ENCODE measurements at regions not wholly inside any gene's neighbourhood (a gene's known extent, or its start where the extent isn't known, plus 50 kb on each side); places are given as distances from the start of the nearest gene placed in this dataset.
A peak's percentile ranks its signal among the peaks of the same experiment; 100 is the strongest.

DNA sequence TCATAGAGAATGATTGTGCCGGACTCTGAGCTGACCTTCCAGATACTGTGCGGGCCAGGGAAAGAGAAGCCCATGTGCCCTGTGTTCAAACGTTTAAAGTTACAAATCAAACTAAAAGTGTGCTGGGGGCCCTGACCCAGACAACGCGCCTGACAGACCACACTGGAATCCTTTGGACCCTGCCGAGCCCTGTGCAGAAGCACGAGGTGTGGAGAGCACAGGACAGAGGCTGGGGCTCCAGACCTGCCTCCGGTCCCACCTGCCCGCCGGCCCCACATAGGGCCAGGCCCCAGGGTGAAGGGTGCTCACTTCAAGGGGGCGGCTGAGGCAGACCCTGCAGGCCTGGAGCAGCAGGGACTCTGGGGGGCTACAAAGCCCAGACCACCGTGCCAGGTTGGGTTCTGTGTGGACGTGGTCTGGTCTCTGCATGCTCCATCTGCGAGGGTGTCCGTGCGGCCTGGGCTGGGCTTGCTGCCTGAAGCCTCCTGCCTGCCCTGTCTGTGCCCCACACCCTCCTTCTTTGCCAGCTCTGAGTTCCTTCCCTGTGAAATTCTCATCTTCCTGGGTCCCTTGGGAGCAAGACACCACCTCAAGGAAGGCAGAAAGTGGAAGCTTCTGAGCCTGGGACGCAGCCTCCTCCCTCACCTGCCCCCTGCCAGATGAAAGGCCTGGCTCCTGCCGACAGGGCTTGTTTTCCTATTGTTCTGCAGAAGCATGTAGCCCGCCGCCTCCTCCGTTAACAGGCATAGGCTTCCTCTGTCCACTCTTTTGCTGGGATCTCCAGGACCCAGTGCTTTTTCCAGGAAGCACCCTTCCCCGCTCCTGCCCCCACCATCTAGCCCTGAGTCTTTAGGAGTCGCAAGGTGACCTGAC, 186.2 kb downstream of the ERMARD start:
- DNase-seq, result no peak

DNA sequence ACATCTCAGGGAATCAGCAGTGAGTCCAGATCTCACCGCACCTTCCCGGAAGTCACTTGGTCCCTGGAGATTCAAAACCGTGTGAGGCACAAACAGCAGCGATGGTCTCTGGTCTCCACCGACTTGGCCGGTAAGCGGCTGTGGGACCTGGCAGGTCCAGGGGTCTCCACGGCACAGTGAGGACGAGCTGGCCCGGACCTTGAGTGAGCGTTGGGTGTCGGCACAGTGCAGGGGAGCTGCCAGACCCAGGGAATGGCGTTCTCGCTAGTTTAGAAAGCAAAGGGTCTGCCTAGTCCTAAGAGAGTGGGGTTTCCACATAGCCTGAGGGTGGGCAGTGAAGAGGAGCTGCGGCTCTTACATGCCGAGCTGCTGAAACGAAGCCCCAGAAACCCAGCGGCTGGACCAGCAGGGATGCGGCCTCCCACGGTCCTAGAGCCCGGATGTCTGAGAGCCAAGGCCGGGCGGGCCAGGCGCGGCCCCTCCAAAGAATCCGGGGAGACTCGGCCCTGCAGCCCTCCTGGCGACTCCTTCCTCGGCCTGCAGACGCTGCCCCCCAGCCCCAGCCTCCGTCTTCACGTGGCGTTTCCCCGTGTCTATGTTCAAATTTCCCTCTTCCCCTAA, 185.0 kb downstream of the ERMARD start:
- no peak for DNase-seq

DNA sequence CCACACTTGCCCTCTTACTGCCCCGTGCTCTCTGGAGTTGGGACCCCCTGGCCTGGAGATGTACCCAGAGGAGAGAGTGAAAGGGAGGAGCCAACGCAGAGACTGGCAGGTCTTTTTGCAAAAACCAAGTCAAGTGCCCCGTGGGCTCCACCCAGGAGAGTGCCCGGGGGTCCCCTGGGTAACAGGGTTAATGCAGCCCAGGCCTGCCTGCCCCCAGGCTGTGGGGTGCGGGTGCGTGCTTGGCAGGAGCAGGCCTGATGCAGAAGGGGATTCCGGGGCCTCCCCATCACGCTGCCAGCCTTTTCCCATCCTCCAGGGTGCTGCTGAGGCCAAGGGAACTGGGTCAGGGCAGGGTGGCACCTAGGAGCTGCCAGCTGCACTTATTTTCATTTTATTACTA, 184.4 kb downstream of the ERMARD start:
- no peak for DNase-seq

DNA sequence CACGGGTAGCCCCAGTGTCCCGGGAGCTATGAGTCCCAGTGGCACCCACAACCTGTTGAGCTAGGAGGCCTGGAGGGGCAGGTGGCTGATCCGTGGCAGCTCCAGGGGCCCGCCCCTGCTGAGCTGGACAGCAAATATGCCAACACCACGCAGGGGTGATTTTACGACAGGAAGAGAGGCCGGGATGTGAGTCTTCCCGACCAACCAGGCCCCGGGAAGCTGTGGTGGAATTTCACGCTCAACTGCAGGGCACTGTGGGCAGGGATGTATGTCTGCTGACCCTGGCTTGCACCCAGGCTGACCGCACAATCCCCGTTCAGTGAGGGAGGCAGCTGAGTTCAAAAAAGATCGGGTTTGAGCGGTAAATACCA, 183.9 kb downstream of the ERMARD start:
- DNase-seq, result no peak

DNA sequence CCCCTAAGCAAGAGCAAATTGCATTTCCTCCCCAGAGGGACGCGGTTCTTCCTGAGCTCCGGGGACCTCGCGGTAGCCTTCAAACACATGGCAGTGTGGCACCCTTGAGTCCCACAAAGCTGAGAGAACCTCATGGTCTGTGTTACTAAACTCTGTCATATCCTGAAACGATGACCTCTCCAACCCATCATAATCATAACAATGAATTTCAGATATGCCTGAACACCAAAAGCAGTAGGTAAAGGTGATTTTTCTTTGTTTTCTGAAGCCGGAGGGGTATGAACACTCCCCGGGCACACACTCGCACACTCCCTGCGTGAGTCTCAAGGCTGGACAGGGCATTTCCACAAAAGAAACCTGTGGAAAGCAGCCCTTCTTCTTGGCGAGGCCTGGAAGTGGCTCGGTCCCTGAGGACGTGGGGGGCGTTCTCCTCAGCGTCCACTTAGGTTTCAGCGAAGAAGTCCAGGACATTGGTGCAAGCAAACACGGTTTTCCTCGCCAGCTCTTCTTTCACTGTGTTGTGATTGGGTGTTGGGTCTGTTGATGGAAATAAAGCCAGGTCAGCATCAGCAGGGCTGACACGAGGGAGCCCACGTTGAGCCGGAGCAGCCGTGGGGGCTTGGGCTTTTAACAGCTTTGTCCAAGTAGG, 183.4 kb downstream of the ERMARD start:
- no peak for DNase-seq

DNA sequence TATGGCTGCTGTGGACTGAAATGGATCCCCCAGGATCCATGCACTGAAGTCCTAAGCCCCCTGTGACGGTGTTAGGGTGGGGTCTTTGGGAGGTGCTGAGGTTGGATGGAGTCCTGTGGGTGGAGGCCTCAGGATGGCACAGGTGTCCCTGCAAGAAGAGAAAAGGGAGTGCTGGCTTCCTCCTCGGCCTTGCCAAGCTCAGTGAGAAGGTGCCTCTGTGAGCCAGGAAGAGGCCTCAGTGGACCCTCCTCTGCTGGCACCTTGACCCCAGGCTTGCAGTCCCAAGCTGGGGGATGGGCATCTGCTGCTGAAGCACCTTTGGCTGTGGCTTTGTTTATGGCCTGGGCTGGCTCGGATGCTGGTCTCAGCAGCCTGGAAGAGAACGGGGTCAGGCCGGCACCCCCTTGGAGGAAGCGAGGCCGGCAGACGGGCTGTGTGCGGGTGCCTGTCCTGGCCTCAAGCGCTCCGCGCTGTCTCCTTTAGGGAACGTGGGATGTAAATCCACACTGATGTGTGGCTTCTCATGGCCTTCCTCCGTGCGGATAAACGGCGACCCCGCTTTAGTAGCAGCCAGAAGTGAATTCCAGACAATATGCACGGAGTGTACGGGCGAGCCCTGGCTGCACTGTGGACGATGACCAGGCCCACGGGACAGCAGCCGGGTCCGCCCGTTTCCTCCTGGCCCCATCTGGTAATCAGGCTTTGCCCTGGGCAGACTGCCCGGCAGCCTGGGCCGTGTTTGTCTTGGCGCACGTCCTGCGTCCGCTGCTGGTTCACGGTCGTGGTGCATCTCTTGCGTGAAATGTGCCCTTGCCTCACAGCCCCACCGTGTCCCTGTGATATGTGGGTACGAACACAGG, 182.6 kb downstream of the ERMARD start:
- DNase-seq, result no peak

DNA sequence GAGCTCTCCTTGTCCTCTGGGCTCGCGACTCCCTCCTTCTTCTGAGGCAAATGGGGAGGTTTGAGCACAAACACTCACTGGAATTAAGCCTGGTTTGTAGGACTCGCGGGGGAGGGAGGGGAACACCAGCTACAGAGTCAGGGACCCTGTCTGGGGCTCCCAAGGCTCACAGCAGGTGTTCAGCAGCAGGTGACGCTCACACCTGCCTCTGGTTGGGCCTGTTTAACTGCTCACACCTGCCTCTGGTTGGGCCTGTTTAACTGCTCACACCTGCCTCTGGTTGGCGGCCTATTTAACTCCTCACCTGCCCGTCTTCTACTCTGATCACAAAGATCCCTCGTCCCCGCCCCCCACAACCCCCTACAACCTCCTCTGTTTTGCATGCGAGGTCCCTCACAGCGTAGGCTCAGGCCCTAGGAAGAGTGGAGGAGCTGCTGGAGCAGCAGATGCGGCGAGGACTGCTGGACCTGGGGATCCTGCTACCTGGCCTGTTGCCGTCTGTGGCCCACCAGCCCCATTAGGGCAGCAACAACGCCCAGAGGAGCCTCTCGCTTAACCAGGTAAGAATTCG, 181.9 kb downstream of the ERMARD start:
- DNase-seq, result no peak

DNA sequence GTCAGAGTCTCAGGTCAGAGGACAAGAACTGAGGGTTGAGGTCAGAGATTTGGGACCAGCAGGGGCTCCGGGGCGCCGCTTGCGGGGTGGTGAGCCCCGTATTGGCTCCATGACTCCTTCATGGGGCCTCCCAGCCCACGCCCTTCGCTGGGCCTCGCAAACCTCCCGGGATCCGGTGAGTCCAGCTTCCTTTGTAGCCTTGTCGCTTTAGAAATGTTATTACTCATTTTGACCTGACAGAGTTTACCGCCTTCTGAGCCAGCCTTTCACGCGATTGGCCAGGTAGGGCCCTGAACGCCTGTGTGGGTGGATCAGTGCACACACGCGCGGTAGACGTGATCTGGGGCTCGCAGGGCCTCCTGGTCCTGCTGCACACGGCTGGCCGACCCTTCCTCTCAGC, 181.1 kb downstream of the ERMARD start:
- peak; percentile 44 for DNase-seq

DNA sequence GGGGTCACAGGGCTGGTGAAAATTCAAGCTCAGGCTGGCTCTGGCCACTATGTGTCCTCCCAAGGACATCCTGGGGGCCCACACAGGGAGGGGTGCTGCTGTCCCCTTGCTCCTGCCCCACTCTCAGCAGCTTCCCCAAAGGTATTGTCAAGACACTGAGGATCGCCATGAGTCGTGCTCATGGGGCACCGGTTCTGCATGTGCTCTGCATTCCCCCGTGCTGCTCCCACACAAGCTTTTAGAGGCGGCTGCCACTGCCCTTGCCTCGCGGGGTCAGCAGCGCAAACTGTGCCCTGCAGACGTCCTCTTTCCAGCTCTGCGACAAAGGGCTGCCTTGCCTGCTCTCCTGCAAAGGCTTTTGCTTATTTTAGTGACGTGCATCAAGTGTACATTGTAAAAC, 179.8 kb downstream of the ERMARD start:
- no peak for DNase-seq

DNA sequence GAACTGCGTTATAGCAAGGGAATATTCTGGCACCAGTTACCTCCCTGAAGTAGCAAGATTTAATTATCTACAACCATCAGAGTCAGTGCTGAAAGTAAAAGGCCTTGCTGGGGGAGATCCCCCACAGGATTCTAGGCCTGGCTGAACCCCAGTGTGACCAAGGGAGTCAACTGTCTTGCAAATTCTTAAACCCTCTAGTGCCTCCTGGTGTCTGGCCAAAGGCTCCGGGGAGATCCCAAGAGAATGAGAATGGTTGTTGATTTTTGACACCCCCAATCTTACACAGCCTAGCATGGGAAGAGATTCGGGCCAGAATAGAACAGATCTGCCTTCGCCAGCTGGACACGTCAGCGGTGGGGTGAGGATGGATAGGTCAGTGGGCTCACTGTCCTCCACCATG, 179.4 kb downstream of the ERMARD start:
- no peak for DNase-seq

DNA sequence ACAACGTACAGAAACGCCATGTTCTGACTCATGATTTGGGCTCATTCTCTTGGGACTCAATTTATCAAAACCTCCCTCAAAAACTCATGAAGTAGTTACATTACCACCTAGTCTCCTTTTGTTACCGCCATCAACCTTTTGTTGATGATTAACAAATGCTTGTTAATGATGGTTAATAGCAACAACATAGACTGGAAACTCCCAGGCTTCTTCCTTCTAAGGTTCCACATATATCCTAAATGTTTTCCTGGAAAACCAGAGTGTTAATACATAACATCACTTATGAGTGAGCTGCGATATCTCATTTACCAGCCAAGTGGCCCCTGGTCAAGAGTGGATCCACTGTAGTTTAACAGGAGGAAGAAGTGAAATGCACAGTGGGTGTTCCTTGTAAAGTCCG, 176.3 kb downstream of the ERMARD start:
- DNase-seq, result no peak

DNA sequence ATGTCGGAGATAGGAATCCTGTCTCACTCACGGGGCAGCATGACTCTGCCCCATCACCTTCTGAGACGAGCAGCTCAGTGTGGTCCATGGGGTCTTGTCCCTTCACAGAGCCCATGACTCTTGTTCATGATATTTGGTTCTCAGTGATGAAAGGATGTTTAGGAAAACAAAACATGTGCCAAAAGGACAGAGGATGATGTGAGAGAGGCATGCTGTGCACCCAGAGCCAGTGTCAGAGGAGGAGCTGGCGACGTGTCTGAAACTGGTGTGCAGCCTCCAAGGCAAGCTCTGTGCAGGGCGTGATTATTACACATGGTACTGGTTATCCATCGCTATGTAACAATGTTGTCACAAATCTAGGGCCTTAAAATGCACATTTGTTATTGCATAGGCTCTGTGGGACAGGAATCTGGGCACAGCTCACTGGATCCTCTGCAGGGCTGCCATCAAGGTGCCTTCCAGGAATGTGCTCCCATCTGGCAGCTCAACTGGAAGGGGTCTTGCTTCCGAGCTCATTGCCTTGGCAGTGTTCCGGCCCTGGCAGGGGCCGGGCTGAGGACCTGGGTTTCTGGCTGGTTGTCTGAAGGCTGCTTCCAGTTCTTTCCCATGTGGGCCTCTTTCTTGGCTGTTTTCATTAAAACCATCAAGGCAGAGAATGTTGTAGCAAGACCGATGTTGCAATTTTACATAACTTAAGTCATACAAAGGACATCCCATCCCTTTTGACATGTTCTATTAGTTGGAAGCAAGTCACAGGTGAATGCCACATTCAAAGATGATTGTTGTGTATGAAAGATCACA, 175.4 kb downstream of the ERMARD start:
- no peak for DNase-seq

DNA sequence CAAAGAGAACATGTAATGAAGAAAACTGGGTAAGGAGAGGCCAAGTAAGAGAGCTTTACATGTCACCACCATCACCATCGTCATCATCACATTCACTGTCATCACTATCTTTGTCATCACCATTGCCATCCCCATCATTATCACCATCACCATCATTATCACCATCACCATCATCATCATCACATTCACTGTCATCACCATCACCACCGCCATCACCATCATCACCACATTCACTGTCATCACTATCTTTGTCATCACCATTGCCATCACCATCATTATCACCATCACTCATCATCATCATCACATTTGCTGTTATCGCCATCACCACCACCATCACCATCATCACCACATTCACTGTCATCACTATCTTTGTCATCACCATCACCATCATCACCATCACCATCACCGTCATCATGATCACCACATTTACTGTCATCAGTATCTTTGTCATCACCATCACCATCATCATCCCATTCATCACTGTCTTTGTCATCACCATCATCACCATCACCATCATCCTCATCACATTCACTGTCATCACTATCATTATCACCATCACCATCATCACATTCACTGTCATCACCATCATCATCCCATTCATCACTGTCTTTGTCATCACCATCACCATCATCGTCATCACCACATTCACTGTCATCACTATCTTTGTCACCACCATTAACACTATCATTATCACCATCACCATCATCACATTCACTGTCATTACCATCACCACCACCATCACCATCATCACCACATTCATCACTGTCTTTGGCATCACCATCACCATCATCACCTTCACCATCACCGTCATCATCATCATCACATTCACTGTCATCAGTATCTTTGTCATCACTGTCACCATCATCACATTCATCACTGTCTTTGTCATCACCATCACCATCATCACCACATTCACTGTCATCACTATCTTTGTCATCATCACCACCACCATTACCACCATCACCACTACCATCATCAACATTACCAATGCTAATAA, 172.3 kb downstream of the ERMARD start:
- no peak for DNase-seq

DNA sequence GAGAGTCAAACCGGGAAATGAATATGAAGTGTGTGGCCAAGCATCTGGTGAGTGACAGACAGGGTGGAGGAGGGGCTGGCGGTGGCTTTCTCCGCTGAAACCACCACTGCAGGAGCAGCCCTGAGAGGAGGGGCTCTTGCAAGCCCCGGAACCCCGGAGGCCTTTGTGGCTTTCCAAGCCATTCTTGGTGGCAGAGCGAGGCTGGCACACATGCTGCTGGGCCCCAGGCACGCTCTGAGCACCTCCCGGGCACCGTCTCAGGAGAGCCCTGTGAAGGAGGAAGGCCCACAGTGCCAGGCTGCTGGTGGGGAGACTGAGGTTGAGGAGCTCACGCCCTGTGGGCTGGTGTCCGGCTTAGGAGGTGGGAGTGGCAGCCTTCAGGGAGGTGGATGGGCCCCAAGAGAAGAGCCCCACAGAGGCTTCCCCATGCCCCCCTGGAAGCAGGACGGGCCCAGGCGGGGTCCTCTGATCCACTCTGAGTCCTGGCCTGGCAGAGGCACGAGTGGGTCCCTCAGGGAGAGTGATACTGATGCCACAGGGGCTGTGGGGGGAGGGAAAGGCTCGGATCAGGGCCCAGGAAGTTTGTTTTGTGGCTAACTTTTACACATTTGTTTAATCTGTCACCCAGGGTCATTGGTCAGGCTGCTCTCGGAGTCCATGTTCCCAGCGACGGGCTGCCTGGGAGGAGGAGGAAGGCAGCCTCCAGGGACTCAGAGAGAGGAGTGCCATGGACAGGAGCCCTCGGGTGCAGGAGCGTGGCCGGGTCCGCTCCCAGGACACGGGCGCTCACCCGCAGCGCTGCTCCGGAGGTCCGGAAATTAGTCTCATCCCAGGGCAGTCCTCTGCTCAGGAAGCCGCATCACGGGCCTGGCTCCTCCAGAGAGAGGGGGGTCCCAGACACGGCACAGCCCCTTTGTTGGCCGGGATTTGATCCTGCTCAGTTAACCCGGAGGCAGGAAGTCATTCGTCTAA, 170.7 kb downstream of the ERMARD start:
- peak; percentile 42 for DNase-seq

DNA sequence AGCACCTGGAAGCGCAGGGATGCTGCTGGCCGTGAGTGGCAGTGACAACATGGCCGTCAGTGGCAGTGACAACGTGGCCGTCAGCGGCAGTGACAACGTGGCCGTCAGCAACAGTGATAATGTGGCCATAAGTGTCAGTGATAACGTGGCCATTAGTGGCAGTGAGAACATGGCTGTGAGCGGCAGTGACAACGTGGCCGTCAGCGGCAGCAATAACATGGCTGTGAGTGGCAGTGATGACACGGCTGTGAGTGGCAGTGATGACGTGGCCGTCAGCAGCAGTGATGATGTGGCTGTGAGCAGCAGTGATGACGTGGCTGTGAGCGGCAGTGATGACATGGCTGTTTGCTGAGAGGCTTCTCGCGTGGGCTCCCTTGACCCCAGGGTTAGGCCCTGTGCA, 169.8 kb downstream of the ERMARD start:
- DNase-seq, result no peak

DNA sequence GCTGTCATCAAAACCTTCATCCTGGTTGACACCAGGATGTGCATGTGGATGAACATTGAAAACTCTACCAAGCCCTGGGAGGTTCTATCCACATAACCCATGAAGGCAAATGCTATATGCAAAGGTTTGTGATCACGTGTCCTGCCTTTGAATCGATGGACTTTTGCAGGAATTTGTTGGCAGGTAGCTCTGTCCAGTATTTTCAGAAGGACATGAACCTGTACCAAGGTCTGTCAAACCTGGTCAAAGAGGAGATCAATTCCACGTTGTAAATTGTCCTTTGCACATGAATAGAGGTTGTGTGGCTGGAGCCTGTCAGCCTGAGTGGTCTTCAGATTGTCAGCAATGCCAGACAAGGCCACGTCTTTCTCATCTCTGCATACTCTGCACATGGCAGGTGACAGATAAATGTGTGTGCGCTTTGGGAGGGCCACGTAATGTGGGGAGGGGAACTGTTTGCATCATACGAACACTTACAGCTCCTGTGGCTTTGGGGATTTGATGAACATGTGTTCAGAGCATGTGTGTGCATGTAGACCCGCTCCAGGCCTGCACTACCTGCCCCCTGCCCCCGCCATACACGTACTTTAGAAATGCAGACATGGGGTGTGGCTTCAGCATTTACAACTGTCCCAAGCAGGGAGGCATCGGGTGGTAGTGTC, 169.1 kb downstream of the ERMARD start:
- DNase-seq, result no peak

DNA sequence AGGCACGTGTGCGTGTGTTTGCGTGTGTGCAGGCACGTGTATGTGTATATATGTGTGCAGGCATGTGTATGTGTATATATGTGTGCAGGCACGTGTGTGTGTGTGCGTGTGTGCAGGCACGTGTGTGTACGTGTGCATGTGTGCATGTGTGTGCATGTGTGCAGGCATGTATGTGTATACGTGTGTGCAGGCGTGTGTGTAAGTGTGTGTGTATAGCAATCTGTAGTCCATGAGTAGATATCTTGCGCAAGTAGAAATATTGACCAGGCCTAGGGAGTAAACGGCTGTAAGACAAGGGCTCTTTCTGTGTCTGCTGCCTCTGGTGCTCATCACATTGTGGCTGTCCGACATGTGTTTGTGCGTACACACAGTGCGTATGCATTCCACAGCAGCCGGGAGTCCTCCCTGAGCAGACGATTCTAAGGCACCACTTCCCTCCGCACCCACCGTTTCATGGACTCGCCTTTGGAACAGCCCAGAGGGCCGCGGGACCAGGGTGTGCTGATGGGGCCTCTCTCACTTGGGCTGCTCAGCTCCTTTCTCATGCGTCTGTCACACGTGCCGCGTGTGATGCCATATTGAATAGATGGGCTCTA, 167.6 kb downstream of the ERMARD start:
- no peak for DNase-seq

DNA sequence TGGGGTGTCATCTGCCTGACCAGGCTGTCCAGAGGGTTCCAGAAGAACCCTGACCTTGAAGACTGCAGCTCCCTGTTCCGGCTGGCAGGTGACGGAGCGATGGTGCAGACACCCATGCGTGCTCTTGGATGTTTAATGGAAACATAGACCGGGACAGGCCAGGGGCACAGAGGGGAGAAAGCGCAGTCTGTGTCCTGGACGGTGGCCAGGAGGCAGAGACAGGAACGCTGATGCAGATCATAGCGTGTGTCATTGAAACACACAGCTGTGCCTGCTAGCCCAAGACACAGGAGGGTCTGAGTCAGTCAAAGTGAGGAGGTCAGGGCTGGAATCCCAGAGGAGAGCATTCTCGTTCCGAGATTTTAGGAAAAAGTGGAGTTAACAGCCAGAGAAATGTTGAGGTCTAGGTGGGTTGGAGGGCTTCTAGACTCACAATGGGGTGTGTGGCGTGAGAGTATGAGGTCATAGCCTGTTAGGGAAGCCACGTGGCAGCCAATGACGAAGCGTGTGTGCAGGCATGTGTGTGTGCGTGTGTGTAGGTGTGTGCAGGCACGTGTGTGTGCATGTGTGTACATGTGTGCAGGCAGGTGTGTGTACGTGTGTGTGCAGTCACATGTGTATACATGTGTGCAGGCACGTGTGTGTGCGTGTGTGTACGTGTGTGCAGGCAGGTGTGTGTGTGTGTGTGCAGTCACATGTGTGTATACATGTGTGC, 167.0 kb downstream of the ERMARD start:
- no peak for DNase-seq

Data from eye (tissue), 1 donor.